Lower lobe of right lung (tissue), 2 donors: ENCODE measurements at regions not wholly inside any gene's neighbourhood (a gene's known extent, or its start where the extent isn't known, plus 50 kb on each side); places are given as distances from the start of the nearest gene placed in this dataset.

Source experiments
- ATAC-seq, 2 donors: fragments of 200-7000 bp; cut with Tn5 transposase; one replicate each; pipeline ENCODE4 v1.9.1; 2020 to 2022; ENCODE audit warnings: mild to moderate bottlenecking in 2 of 2, moderate library complexity in 2 of 2
- DNase-seq: peaks from one replicate; pipeline ENCODE4 v3.0.0-alpha.2; 2020
- H3K27ac ChIP-seq: fragments of 200-600 bp; one replicate; pipeline ENCODE4 v1.8.0; 2022
- H3K27me3 ChIP-seq: fragments of 200-600 bp; one replicate; pipeline ENCODE4 v1.8.0; 2022; ENCODE audit warnings: low read depth
- H3K36me3 ChIP-seq: fragments of 200-600 bp; one replicate; pipeline ENCODE4 v1.8.0; 2022; ENCODE audit warnings: mild to moderate bottlenecking
- H3K4me1 ChIP-seq: fragments of 200-600 bp; one replicate; pipeline ENCODE4 v1.8.0; 2022
- H3K4me3 ChIP-seq: fragments of 200-600 bp; one replicate; pipeline ENCODE4 v1.8.0; 2022; ENCODE audit warnings: mild to moderate bottlenecking
- H3K9me3 ChIP-seq: fragments of 200-600 bp; one replicate; pipeline ENCODE4 v1.8.0; 2022
- intact Hi-C: fragments of 100-400 bp; cut with DNase I; formaldehyde crosslinking; loops from one replicate; pipeline ENCODE4 v1.11.0; 2022
- TF ChIP-seq, protein P1 (sequence below): fragments of 200-600 bp; IDR thresholded peaks from one replicate; pipeline ENCODE4 v1.8.0; 2022; ENCODE audit warnings: antibody characterized with exemption, mild to moderate bottlenecking
- donor health status: DM: no; HTN: yes; CAD: no; lungs with severe emphysema.

DNA sequence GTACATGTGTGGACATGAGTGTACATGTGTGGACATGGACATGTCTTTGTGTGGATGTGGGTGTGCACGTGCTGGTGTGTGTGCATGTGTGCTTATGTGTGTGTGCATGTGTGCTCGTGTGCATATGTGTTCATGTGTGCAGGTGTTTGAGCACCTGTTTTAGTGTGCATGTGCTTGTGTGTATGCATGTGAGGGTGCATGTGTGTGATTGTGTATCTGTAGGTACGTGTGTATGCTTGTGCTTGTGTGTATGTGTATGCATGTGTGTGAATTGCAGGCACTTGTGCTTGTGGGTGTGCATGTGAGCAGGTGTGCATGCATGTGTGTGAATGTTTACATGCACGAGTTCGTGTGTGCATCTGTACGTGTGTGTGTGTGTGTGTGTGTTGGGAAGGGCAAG lies 300.6 kb upstream of the EEF2KMT start:
- Histone ChIP-seq H3K4me1 (no peaks in the 10 kb centered on the region), H3K36me3 (no peaks in the 10 kb centered on the region), H3K27ac (no peak overlapping the region), H3K4me3 (no peak overlapping the region), H3K9me3 (no peaks in the 10 kb centered on the region), H3K27me3 (no peaks in the 10 kb centered on the region)
- no peak for DNase-seq
- intact Hi-C loops: no loop called here
- TF ChIP-seq, protein P1, sequence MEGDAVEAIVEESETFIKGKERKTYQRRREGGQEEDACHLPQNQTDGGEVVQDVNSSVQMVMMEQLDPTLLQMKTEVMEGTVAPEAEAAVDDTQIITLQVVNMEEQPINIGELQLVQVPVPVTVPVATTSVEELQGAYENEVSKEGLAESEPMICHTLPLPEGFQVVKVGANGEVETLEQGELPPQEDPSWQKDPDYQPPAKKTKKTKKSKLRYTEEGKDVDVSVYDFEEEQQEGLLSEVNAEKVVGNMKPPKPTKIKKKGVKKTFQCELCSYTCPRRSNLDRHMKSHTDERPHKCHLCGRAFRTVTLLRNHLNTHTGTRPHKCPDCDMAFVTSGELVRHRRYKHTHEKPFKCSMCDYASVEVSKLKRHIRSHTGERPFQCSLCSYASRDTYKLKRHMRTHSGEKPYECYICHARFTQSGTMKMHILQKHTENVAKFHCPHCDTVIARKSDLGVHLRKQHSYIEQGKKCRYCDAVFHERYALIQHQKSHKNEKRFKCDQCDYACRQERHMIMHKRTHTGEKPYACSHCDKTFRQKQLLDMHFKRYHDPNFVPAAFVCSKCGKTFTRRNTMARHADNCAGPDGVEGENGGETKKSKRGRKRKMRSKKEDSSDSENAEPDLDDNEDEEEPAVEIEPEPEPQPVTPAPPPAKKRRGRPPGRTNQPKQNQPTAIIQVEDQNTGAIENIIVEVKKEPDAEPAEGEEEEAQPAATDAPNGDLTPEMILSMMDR: no peak
- ATAC-seq: no peak

- TF ChIP-seq, protein P1: no peak
- Histone ChIP-seq H3K9me3 (no peaks in the 10 kb centered on the region), H3K4me3 (no peak overlapping the region), H3K27me3 (no peaks in the 10 kb centered on the region), H3K36me3 (no peaks in the 10 kb centered on the region), H3K27ac (no peak overlapping the region), H3K4me1 (no peaks in the 10 kb centered on the region)
- intact Hi-C loops: no loop called here
- ATAC-seq (no peak), DNase-seq (no peak)
Observed at GRCh38 chr16:5396880-5397279, 299.3 kb upstream of the EEF2KMT start.

DNA sequence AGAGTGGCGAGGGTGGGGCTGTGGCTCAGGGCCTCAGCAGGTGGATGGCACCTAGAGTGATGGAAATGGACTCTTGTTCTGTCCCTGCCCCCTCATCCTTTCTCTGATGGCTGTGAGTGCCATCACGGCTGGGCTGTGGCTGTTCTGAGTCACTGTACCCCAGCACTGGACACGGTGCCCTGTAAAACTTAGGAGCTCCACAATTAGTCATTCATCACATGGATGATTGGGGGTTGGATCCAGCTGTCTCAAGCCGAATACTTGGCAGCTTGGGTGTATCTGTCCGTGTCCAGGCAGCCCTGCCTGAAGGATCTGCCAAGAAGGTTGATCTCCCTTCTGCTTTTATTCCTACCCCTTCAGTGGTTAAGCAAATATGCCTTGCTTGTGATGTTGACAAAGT lies 295.5 kb upstream of the EEF2KMT start:
- intact Hi-C loops: no loop called here
- Histone ChIP-seq H3K27ac (no peak overlapping the region), H3K4me1 (no peaks in the 10 kb centered on the region), H3K4me3 (no peak overlapping the region), H3K9me3 (no peaks in the 10 kb centered on the region), H3K27me3 (no peaks in the 10 kb centered on the region), H3K36me3 (no peaks in the 10 kb centered on the region)
- DNase-seq (no peak), ATAC-seq (no peak)
- TF ChIP-seq, protein P1: no peak

- H3K27me3 ChIP-seq: no peaks in the 10 kb centered on the region
- intact Hi-C loops: no loop called here
- H3K9me3 ChIP-seq: no peaks in the 10 kb centered on the region
- H3K4me1 ChIP-seq: no peaks in the 10 kb centered on the region
- TF ChIP-seq, protein P1: no peak
- DNase-seq (no peak), ATAC-seq (no peak)
- H3K4me3 ChIP-seq: no peak overlapping the region
- H3K36me3 ChIP-seq: no peaks in the 10 kb centered on the region
- no peak overlapping the region for H3K27ac ChIP-seq
Observed at GRCh38 chr16:5386989-5387388, 289.4 kb upstream of the EEF2KMT start.

DNA sequence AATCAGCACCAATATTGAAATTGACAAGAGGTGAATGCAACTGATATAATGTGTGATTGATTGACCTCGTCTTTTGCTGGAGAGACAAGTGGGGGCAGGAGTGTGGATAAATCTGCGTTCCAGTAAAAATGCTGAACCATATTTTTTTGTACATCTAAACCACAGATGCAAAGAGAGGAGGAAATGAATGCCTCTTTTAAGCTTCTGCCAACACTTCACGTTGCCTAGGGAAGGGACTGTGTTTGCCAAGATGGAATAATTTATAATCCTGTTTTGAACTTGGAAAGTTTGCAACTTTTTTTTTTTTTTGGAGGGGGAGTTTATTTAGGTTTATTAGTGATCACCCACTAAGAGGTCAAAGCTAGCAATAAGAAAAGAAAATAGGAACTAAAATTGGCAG lies 288.2 kb upstream of the EEF2KMT start:
- DNase-seq: no peak
- Histone ChIP-seq H3K4me1 (no peaks in the 10 kb centered on the region), H3K27ac (no peak overlapping the region), H3K27me3 (no peaks in the 10 kb centered on the region), H3K9me3 (no peaks in the 10 kb centered on the region), H3K36me3 (no peaks in the 10 kb centered on the region), H3K4me3 (no peak overlapping the region)
- no peak for ATAC-seq
- TF ChIP-seq, protein P1: no peak
- intact Hi-C loops: no loop called here

- DNase-seq (no peak), ATAC-seq (no peak)
- TF ChIP-seq, protein P1: no peak
- H3K9me3 ChIP-seq: no peaks in the 10 kb centered on the region
- intact Hi-C loops: no loop called here
- no peaks in the 10 kb centered on the region for H3K36me3 ChIP-seq
- no peak overlapping the region for H3K27ac ChIP-seq
- no peaks in the 10 kb centered on the region for H3K27me3 ChIP-seq
- H3K4me1 ChIP-seq: no peaks in the 10 kb centered on the region
- no peak overlapping the region for H3K4me3 ChIP-seq
Observed at GRCh38 chr16:5385115-5385514, 287.5 kb upstream of the EEF2KMT start.
